ENCODE measurements at regions not wholly inside any gene's neighbourhood (a gene's known extent, or its start where the extent isn't known, plus 50 kb on each side); places are given as distances from the start of the nearest gene placed in this dataset.
A peak's percentile ranks its signal among the peaks of the same experiment; 100 is the strongest.

DNA sequence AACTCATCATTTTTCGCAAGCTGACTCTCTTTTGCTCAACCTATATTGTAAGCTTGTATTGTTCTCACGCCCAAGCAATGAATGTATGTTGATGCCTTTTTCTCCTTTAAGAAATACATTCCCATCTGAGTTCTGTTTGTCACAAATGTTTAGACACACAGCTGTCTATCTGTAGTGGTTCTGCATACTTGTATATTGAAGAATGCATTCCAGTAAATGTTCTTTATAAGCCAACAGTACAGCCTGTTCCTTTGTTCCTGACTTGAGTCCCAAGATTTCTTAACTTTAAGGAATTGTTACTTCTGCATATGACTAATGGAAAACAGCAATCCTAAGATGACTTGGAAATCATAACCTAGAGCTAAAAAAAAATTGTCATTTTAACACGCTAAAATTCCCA, 849.1 kb upstream of the POU3F3 start:
- DNase-seq (ENCODE audit: low read depth in 4 of 6, low spot score in 6 of 6): no peak
- no peak overlapping the region for H3K27ac ChIP-seq (ENCODE audit: low read depth, low read length)
- H3K4me3 ChIP-seq (ENCODE audit: low read depth, low read length): no peak overlapping the region
- no peaks in the 10 kb centered on the region for H3K9me3 ChIP-seq (ENCODE audit: control insufficient read depth, insufficient read depth, low read length)
- H3K36me3 ChIP-seq (ENCODE audit: control insufficient read depth, insufficient read depth, low read length): no peaks in the 10 kb centered on the region
- H3K27me3 ChIP-seq (ENCODE audit: control insufficient read depth, insufficient read depth, low read length): no peaks in the 10 kb centered on the region
- no CpG with 5 or more reads among the region's 3 CpGs for whole genome bisulfite sequencing (ENCODE audit: insufficient coverage)
- no peaks in the 10 kb centered on the region for H3K4me1 ChIP-seq (ENCODE audit: control insufficient read depth, insufficient read depth, low read length)

DNA sequence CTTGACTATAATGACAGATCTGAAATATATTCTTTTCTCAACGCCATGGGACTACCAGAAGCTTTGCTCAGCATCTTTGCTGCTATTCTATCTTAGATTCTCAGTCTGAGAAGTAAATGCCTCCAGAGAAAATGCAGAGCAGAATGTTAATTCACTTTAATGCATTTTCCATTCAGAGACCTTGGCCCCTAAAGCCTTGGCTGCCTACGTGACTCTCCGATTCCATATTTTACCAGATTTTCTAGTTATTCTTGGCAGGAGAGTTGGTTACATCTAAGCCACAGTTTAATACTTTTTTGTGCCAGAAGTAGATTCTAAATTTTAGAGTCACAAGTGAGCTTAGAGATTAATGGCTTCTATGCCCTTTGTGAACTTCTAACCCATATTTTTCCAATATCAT, 837.1 kb upstream of the POU3F3 start:
- peak in 1 of 6 donors; percentile 52 for DNase-seq (ENCODE audit: low read depth in 4 of 6, low spot score in 6 of 6)
- no peak overlapping the region for H3K27ac ChIP-seq (ENCODE audit: low read depth, low read length)
- no peaks in the 10 kb centered on the region for H3K36me3 ChIP-seq (ENCODE audit: control insufficient read depth, insufficient read depth, low read length)
- H3K4me3 ChIP-seq (ENCODE audit: low read depth, low read length): no peak overlapping the region
- WGBS (ENCODE audit: insufficient coverage): no CpG with 5 or more reads among the region's 3 CpGs
- H3K27me3 ChIP-seq (ENCODE audit: control insufficient read depth, insufficient read depth, low read length): no peaks in the 10 kb centered on the region
- no peaks in the 10 kb centered on the region for H3K4me1 ChIP-seq (ENCODE audit: control insufficient read depth, insufficient read depth, low read length)
- H3K9me3 ChIP-seq (ENCODE audit: control insufficient read depth, insufficient read depth, low read length): no peaks in the 10 kb centered on the region

DNA sequence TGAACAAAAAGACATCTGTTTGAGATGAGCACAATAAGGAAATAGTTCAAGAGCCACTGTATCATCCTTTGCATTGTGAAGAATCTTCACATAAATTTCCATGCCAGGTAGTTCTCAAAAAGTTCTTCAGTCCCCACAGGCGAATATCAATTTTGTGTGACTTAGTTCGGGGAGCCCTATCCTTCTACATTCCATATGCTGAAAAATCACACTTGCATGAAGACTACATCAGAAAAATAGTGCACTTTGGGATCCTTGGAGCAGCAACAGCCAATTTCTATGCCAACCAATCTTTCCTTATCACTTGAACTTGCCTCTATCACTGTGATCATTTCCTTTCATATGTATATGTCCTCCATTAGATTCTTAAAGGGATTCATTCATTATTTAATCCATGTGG, 830.6 kb upstream of the POU3F3 start:
- WGBS (ENCODE audit: insufficient coverage): 100% methylated on average over 2 of the region's 2 CpGs
- Histone ChIP-seq H3K4me1 (ENCODE audit: control insufficient read depth, insufficient read depth, low read length) (peaks cover 5% of the 10 kb centered on the region), H3K36me3 (ENCODE audit: control insufficient read depth, insufficient read depth, low read length) (no peaks in the 10 kb centered on the region), H3K9me3 (ENCODE audit: control insufficient read depth, insufficient read depth, low read length) (no peaks in the 10 kb centered on the region), H3K27ac (ENCODE audit: low read depth, low read length) (no peak overlapping the region), H3K4me3 (ENCODE audit: low read depth, low read length) (no peak overlapping the region), H3K27me3 (ENCODE audit: control insufficient read depth, insufficient read depth, low read length) (peaks cover 4% of the 10 kb centered on the region)
- peak in 1 of 6 donors; percentile 66 for DNase-seq (ENCODE audit: low read depth in 4 of 6, low spot score in 6 of 6)

DNA sequence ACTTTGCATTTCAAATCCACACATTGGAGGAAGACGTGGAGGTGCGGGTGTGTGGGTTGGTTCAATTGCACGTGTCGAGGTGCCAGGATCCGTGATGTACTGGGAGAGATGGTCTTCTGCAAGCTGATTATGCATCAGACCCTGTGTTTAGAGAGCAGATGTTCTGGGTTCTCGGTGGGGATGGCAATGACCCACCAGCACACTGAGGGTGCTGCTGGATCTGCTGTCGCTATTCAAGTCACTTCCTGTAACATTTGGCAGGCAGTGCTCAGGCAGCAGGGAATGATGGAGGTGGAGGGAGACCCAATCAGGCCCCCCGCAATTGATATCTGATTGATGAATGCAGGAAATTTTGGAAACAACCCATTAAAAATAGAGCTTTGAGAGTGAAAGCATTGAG, 830.1 kb upstream of the POU3F3 start:
- peaks cover 5% of the 10 kb centered on the region for H3K4me1 ChIP-seq (ENCODE audit: control insufficient read depth, insufficient read depth, low read length)
- no peaks in the 10 kb centered on the region for H3K9me3 ChIP-seq (ENCODE audit: control insufficient read depth, insufficient read depth, low read length)
- peaks cover 4% of the 10 kb centered on the region for H3K27me3 ChIP-seq (ENCODE audit: control insufficient read depth, insufficient read depth, low read length)
- H3K4me3 ChIP-seq (ENCODE audit: low read depth, low read length): no peak overlapping the region
- WGBS (ENCODE audit: insufficient coverage): 28% methylated on average over 5 of the region's 8 CpGs
- peak in 1 of 6 donors; percentile 74 for DNase-seq (ENCODE audit: low read depth in 4 of 6, low spot score in 6 of 6)
- H3K36me3 ChIP-seq (ENCODE audit: control insufficient read depth, insufficient read depth, low read length): no peaks in the 10 kb centered on the region
- H3K27ac ChIP-seq (ENCODE audit: low read depth, low read length): no peak overlapping the region

- WGBS (ENCODE audit: insufficient coverage): no CpG with 5 or more reads among the region's 1 CpG
- H3K4me3 ChIP-seq (ENCODE audit: low read depth, low read length): no peak overlapping the region
- no peaks in the 10 kb centered on the region for H3K9me3 ChIP-seq (ENCODE audit: control insufficient read depth, insufficient read depth, low read length)
- H3K36me3 ChIP-seq (ENCODE audit: control insufficient read depth, insufficient read depth, low read length): no peaks in the 10 kb centered on the region
- peaks cover 5% of the 10 kb centered on the region for H3K4me1 ChIP-seq (ENCODE audit: control insufficient read depth, insufficient read depth, low read length)
- peak in 1 of 6 donors; percentile 46 for DNase-seq (ENCODE audit: low read depth in 4 of 6, low spot score in 6 of 6)
- peaks cover 4% of the 10 kb centered on the region for H3K27me3 ChIP-seq (ENCODE audit: control insufficient read depth, insufficient read depth, low read length)
- H3K27ac ChIP-seq (ENCODE audit: low read depth, low read length): no peak overlapping the region
These were observed 828.6 kb upstream of the POU3F3 start for GRCh38 chr2:104025295-104025694.

DNA sequence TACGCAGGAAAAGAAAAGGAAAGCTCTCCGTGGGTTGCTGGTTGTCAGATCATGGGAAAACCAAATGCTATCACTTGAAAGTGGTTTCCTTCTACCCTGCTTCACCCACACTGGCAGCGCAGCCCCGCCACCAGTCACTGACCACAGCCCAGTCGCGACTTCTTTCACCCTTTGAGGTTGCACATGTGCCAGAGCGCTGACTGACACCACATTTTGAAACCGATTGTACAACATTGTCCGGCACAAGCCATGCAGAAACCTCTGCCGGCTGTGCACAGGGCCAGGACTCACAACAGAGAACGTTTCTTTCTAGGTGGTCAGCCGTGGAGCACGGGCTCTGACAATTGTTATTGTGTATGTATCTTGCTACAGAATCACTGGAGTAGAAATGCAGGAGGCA, 827.2 kb upstream of the POU3F3 start:
- no peak overlapping the region for H3K27ac ChIP-seq (ENCODE audit: low read depth, low read length)
- no peaks in the 10 kb centered on the region for H3K9me3 ChIP-seq (ENCODE audit: control insufficient read depth, insufficient read depth, low read length)
- peak in 1 of 6 donors; percentile 43 for DNase-seq (ENCODE audit: low read depth in 4 of 6, low spot score in 6 of 6)
- H3K27me3 ChIP-seq (ENCODE audit: control insufficient read depth, insufficient read depth, low read length): peaks cover 4% of the 10 kb centered on the region
- H3K4me3 ChIP-seq (ENCODE audit: low read depth, low read length): no peak overlapping the region
- H3K4me1 ChIP-seq (ENCODE audit: control insufficient read depth, insufficient read depth, low read length): peaks cover 5% of the 10 kb centered on the region
- H3K36me3 ChIP-seq (ENCODE audit: control insufficient read depth, insufficient read depth, low read length): no peaks in the 10 kb centered on the region
- 38% methylated on average over 13 of the region's 13 CpGs for WGBS (ENCODE audit: insufficient coverage)

DNA sequence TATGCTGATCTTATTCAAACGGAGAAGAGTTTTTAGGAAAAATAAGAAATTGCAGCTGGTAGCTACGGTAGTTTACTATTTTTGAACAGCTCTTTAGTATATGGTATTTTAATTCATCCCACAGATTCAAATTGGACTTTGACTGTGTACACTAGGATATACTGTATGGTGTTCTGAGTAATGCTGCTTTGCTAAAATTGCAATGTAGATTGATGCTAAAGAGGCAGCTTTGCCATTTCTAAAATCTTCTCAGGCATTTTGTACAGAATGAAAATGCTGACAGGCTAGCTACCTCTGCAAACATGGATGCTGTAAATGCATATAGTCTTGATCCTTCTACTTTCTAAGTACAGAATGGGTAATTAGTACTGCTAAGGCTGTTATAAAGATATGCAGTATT, 826.6 kb upstream of the POU3F3 start:
- H3K27me3 ChIP-seq (ENCODE audit: control insufficient read depth, insufficient read depth, low read length): peaks cover 4% of the 10 kb centered on the region
- DNase-seq (ENCODE audit: low read depth in 4 of 6, low spot score in 6 of 6): peak in 1 of 6 donors; percentile 66
- no CpG with 5 or more reads among the region's 2 CpGs for WGBS (ENCODE audit: insufficient coverage)
- H3K4me3 ChIP-seq (ENCODE audit: low read depth, low read length): no peak overlapping the region
- no peaks in the 10 kb centered on the region for H3K9me3 ChIP-seq (ENCODE audit: control insufficient read depth, insufficient read depth, low read length)
- no peak overlapping the region for H3K27ac ChIP-seq (ENCODE audit: low read depth, low read length)
- H3K36me3 ChIP-seq (ENCODE audit: control insufficient read depth, insufficient read depth, low read length): no peaks in the 10 kb centered on the region
- H3K4me1 ChIP-seq (ENCODE audit: control insufficient read depth, insufficient read depth, low read length): peaks cover 5% of the 10 kb centered on the region

- Histone ChIP-seq H3K27ac (ENCODE audit: low read depth, low read length) (no peak overlapping the region), H3K36me3 (ENCODE audit: control insufficient read depth, insufficient read depth, low read length) (no peaks in the 10 kb centered on the region), H3K4me1 (ENCODE audit: control insufficient read depth, insufficient read depth, low read length) (peaks cover 5% of the 10 kb centered on the region), H3K27me3 (ENCODE audit: control insufficient read depth, insufficient read depth, low read length) (peaks cover 4% of the 10 kb centered on the region), H3K9me3 (ENCODE audit: control insufficient read depth, insufficient read depth, low read length) (no peaks in the 10 kb centered on the region), H3K4me3 (ENCODE audit: low read depth, low read length) (no peak overlapping the region)
- peak in 1 of 6 donors; percentile 62 for DNase-seq (ENCODE audit: low read depth in 4 of 6, low spot score in 6 of 6)
- WGBS (ENCODE audit: insufficient coverage): no CpG with 5 or more reads among the region's 4 CpGs
These were observed 825.9 kb upstream of the POU3F3 start for GRCh38 chr2:104028061-104028460.

- DNase-seq (ENCODE audit: low read depth in 4 of 6, low spot score in 6 of 6): peak in 4 of 6 donors; percentile 17 to 88 (median 57)
- H3K4me1 ChIP-seq (ENCODE audit: control insufficient read depth, insufficient read depth, low read length): no peaks in the 10 kb centered on the region
- H3K36me3 ChIP-seq (ENCODE audit: control insufficient read depth, insufficient read depth, low read length): no peaks in the 10 kb centered on the region
- H3K27me3 ChIP-seq (ENCODE audit: control insufficient read depth, insufficient read depth, low read length): no peaks in the 10 kb centered on the region
- H3K27ac ChIP-seq (ENCODE audit: low read depth, low read length): no peak overlapping the region
- WGBS (ENCODE audit: insufficient coverage): no CpG with 5 or more reads among the region's 3 CpGs
- H3K9me3 ChIP-seq (ENCODE audit: control insufficient read depth, insufficient read depth, low read length): no peaks in the 10 kb centered on the region
- no peak overlapping the region for H3K4me3 ChIP-seq (ENCODE audit: low read depth, low read length)
These were observed 820.5 kb upstream of the POU3F3 start for GRCh38 chr2:104033399-104033798.

- DNase-seq (ENCODE audit: low read depth in 4 of 6, low spot score in 6 of 6): peak in 1 of 6 donors; percentile 41
- no peaks in the 10 kb centered on the region for H3K9me3 ChIP-seq (ENCODE audit: control insufficient read depth, insufficient read depth, low read length)
These were observed 813.1 kb upstream of the POU3F3 start for GRCh38 chr2:104040771-104041170.

More at GRCh38 chr2:104040771-104041170, 813.1 kb upstream of the POU3F3 start:
- H3K27me3 ChIP-seq (ENCODE audit: control insufficient read depth, insufficient read depth, low read length): no peaks in the 10 kb centered on the region
- H3K27ac ChIP-seq (ENCODE audit: low read depth, low read length): no peak overlapping the region
- no peaks in the 10 kb centered on the region for H3K4me1 ChIP-seq (ENCODE audit: control insufficient read depth, insufficient read depth, low read length)
- H3K4me3 ChIP-seq (ENCODE audit: low read depth, low read length): no peak overlapping the region
- no peaks in the 10 kb centered on the region for H3K36me3 ChIP-seq (ENCODE audit: control insufficient read depth, insufficient read depth, low read length)
- 64% methylated on average over 2 of the region's 2 CpGs for WGBS (ENCODE audit: insufficient coverage)

All from spinal cord (tissue), 9 donors.